T-helper 1 cell treated with Interleukin-12 subunit alpha and Interleukin-12 subunit beta and Interleukin-4 antibody, amounts not matched to agents 30 μg/mL and 1 μg/mL, for 36 hours (primary cell): ENCODE measurements at regions not wholly inside any gene's neighbourhood (a gene's known extent, or its start where the extent isn't known, plus 50 kb on each side); places are given as distances from the start of the nearest gene placed in this dataset.
"Not testable (repeated sequence)": the region's sequence is repeated elsewhere in the genome, so short reads cannot be mapped to it uniquely, and the experiment has no call there.

Experiments
- H3K27ac Mint-ChIP-seq: one replicate; pipeline ENCODE4 v1.8.0; 2021; ENCODE audit warnings: mild to moderate bottlenecking, mixed read lengths
- H3K27me3 Mint-ChIP-seq: one replicate; pipeline ENCODE4 v1.8.0; 2021; ENCODE audit warnings: low read depth, mixed read lengths
- H3K36me3 Mint-ChIP-seq: one replicate; pipeline ENCODE4 v1.8.0; 2021; ENCODE audit warnings: low read depth, mixed read lengths
- H3K4me1 Mint-ChIP-seq: one replicate; pipeline ENCODE4 v1.8.0; 2021; ENCODE audit warnings: low read depth, mixed read lengths
- H3K4me3 Mint-ChIP-seq: one replicate; pipeline ENCODE4 v1.8.0; 2021; ENCODE audit warnings: mild to moderate bottlenecking, moderate library complexity, mixed read lengths
- H3K9me3 Mint-ChIP-seq: one replicate; pipeline ENCODE4 v1.8.0; 2021; ENCODE audit warnings: mixed read lengths

DNA sequence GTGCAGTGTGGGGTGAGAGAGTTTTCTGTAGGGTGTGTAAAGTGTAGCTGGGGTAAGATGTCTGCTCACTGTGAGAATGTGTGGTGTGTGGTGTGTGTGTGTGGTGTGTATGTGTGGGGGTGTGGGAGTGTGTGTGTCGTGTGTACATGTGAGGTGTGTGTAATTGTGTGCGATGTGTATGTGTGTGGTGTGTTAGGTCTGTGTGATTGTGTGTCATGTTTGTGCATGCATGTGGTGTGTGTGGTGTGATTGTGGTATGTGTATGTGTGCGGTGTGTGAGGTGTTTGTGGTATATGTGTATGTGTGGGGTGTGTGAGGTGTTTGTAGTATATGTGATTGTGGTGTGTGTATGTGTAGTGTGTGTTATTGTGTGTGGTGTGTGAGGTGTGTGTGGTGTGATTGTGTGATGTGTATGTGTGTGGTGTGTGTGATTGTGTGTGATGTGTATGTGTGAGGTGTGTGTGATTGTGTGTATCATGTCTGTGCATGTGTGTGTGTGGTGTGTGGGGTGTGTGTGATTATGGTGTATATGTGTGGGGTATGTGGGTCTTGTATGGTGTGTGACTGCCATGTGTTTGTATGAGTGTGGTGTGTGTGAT, 241.7 kb upstream of the HDAC4 start:
- Mint-ChIP-seq H3K9me3 (peaks cover 3% of the 10 kb centered on the region), H3K27ac (no peak overlapping the region), H3K36me3 (no peaks in the 10 kb centered on the region), H3K4me3 (no peak overlapping the region), H3K27me3 (peaks cover 5% of the 10 kb centered on the region), H3K4me1 (no peaks in the 10 kb centered on the region)

DNA sequence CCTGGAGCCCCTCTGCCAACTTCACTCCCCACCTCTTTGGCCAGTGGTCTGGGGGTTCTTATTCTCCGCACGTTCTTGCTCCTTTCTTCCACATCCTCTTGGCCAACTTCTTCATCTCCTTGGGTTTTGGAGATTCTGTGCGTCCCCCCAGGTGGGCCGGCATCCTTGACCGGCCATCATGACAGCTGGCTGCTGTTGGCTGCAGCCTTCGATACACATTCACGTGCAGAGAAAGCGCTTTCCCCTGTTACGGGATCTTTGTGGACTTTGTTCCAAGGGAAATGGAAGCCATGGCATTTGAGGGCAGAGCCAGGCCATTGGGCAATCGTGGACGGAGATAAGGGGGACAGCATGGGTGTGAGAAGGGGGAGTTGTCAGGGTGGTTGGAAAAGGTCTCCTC, 241.1 kb upstream of the HDAC4 start:
- not testable (repeated sequence) for H3K4me3 Mint-ChIP-seq, H3K27ac Mint-ChIP-seq, H3K27me3 Mint-ChIP-seq, H3K36me3 Mint-ChIP-seq, H3K9me3 Mint-ChIP-seq, H3K4me1 Mint-ChIP-seq

DNA sequence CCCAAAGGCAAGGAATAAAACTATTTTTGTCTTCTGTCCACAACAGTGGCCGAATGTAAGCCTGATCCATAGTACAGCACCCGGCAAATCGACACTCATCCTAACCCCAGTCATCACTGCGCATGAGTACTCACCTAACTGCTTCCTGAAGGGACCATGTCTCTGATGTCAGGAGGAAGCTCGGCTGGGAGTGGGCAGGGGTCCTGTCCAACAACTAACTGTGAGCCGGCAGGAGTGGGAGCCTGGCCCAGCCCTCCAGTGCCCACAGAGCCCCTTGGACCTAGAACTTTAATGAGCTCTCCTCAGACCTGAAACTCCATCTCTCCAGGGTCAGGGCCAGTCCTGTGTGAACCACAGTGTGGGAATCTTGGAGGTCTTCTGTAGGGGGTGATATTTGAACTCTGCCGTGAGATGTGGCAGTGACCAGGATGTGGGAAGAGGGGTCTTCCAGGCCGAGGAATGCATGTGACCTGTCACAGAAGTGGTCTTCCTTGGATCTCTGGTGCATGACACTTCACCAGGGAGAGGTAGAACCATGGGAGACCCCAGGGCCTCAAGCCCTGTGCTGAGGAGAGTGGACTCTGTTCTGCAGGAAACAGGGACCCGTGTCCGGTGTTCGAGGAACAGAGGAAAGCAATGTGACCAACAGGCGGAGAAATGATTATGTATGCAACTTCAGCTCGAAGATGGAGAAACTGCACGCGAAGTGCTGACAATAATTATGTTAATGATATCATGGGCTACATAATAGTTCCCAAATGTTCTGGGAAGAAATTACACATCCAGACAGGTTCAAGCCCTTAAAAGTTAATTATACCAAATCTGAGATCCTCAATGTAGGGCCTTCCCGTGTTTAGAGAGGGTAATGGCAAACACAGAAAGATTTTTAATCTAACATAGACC, 240.1 kb upstream of the HDAC4 start:
- Mint-ChIP-seq H3K4me1 (no peaks in the 10 kb centered on the region), H3K4me3 (no peak overlapping the region), H3K9me3 (peaks cover 12% of the 10 kb centered on the region), H3K27ac (no peak overlapping the region), H3K27me3 (peaks cover 5% of the 10 kb centered on the region), H3K36me3 (no peaks in the 10 kb centered on the region)

DNA sequence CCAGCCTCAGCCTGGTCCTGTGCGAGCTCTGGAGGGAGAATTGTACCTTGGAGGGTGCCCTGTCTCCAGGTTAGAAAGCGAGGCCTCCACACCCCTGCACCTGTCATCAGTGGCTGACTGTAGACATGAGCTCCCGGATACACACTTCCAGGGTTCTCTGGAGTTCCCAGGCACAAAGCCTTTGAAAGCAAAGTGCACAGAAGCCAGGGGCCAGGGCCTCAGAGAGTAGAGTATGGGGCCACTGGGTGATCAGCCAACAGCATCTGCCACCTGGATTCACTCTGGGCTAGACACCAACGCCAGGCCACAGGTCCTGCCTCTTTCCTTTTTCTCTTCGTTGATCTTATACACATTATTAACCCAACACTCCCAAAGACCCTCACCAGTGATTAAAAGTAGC, 239.4 kb upstream of the HDAC4 start:
- Mint-ChIP-seq H3K4me3 (no peak overlapping the region), H3K9me3 (peaks cover 12% of the 10 kb centered on the region), H3K36me3 (no peaks in the 10 kb centered on the region), H3K27me3 (peaks cover 5% of the 10 kb centered on the region), H3K27ac (no peak overlapping the region), H3K4me1 (no peaks in the 10 kb centered on the region)

DNA sequence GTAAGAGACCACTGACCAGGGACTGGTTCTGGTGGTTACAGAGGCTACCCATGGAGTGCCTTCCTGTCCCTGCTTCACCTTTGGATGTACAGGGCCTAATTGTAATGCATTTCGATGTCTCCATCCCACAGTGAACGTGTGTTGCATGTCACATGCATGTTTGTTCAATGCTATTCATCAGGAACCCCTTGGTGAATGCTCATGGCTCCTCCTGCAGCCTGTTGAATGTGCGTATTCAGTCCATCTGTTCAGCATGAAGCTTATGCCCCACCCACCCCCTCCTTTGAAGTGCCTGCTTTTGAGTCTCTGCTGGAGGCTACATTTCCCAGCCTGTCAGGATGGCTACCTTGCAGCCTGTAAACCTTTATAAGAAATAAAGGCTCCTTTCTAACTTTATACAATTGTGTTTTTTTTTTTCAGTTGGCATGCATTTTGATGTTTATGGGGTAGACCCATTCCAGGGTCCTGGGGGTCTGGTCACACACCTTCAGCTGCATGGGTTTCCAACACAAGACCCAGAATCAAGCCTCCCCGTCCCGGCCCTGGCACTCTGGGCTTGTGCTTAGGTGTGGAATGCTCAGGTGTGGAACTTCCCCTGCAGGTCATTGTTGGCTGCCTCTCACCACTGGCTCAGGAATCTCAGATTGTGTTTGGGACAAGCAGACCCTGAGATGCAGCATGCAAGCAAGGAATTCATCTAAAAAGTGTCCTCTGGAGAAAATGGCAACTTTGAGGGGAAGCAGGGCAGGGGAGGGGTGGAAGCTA, 238.8 kb upstream of the HDAC4 start:
- Mint-ChIP-seq H3K27ac (no peak overlapping the region), H3K9me3 (peaks cover 12% of the 10 kb centered on the region), H3K27me3 (peaks cover 5% of the 10 kb centered on the region), H3K4me3 (no peak overlapping the region), H3K4me1 (no peaks in the 10 kb centered on the region), H3K36me3 (no peaks in the 10 kb centered on the region)

DNA sequence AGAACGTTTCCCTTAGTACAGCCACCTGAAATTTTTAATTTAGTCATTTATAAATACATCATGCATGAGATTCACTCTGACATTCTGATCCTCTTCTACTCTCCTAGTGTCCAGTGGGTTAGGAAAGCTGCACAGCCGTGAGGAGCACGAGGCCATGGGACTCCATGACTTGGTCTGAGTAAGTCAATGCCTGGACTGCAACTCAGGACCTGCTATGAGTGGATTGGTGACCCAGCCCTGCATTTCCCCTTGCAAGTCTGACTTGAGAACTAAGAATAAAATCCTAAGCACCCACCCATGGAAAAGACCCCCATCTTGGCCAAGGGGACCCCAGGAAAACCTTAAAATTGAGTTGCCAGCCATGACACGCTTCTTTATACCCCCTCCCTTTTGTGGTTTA, 237.6 kb upstream of the HDAC4 start:
- H3K27ac Mint-ChIP-seq: no peak overlapping the region
- no peaks in the 10 kb centered on the region for H3K36me3 Mint-ChIP-seq
- no peaks in the 10 kb centered on the region for H3K4me1 Mint-ChIP-seq
- no peak overlapping the region for H3K4me3 Mint-ChIP-seq
- peaks cover 5% of the 10 kb centered on the region for H3K27me3 Mint-ChIP-seq
- peaks cover 12% of the 10 kb centered on the region for H3K9me3 Mint-ChIP-seq

DNA sequence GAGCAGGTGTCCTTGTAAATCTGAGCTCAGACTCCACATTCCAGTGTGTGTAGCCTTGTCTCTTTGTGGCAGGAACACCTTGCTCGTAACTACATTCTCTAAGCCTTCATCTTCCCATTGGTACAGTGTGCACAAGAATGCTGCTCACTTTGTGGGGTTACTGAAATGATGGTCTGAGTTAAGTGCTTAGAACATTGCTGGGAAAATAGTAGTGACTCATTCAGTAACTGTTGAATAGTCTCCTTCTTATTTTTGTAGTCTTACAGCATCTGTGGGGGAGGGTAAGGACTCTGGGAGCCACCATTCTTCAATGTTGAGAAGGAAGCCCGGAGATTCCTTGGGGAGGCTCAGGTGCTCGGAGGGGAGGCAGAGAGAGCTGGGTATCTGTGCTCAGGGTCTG, 236.0 kb upstream of the HDAC4 start:
- H3K27me3 Mint-ChIP-seq: peaks cover 5% of the 10 kb centered on the region
- H3K27ac Mint-ChIP-seq: no peak overlapping the region
- no peaks in the 10 kb centered on the region for H3K4me1 Mint-ChIP-seq
- H3K9me3 Mint-ChIP-seq: peaks cover 12% of the 10 kb centered on the region
- H3K36me3 Mint-ChIP-seq: no peaks in the 10 kb centered on the region
- H3K4me3 Mint-ChIP-seq: no peak overlapping the region

DNA sequence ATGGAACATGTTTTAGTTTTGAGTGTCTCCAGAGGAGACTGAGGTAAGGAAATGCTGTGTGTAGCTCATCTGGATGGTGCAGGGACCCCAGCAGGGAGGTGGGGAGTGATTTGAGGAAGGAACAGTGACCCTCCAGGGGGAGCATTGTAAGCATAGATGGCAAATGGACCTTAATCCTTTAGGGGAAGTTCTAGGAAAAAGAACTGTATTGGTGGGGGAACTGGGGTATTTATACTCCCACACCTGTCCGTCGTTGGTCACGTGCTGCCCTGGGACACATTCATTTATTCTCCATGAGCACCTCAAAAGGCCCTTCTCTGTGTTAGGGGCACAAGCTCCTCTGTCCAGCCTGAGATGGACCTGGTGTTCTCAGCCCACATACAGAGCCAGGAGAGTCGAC, 233.9 kb upstream of the HDAC4 start:
- no peaks in the 10 kb centered on the region for H3K36me3 Mint-ChIP-seq

DNA sequence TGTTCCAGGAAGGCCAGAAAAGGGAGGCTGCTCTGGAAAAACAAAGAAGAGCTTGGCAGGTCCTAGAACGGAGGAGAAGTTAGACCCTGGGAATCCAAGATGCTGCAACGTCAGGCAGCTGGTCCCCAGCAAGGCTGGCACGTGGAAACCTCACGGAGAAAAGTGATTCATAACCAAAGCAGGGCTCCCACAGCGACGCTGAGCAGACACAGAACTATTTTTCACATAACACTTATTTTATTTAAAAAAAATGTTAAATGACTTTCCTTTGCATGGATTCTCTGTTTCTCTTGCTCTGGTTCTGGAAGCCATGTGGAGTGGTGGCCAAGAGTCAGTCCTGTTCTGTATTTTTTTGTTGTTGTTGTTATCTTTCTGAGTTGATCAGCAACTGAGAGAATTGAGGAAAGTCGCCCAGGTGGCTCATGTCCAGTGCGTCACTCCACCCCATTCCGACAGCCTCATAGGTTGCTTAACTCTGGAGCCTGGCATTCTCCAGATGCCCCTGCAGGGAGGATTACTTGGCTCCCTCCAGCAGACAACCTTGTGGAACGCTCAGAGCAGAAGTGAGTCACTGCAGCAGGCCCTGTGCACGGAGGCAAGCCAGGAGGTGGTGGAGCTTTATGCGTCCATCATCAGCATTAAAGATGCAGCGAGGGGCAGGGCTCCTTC, 229.9 kb upstream of the HDAC4 start:
- Mint-ChIP-seq H3K27ac (no peak overlapping the region), H3K9me3 (no peaks in the 10 kb centered on the region), H3K36me3 (no peaks in the 10 kb centered on the region), H3K4me3 (no peak overlapping the region), H3K4me1 (peaks cover 8% of the 10 kb centered on the region), H3K27me3 (no peaks in the 10 kb centered on the region)

More for the DNA sequence above, 233.9 kb upstream of the HDAC4 start:
- H3K9me3 Mint-ChIP-seq: peaks cover 12% of the 10 kb centered on the region
- H3K4me1 Mint-ChIP-seq: peaks cover 2% of the 10 kb centered on the region
- peaks cover 5% of the 10 kb centered on the region for H3K27me3 Mint-ChIP-seq
- H3K4me3 Mint-ChIP-seq: no peak overlapping the region
- no peak overlapping the region for H3K27ac Mint-ChIP-seq

DNA sequence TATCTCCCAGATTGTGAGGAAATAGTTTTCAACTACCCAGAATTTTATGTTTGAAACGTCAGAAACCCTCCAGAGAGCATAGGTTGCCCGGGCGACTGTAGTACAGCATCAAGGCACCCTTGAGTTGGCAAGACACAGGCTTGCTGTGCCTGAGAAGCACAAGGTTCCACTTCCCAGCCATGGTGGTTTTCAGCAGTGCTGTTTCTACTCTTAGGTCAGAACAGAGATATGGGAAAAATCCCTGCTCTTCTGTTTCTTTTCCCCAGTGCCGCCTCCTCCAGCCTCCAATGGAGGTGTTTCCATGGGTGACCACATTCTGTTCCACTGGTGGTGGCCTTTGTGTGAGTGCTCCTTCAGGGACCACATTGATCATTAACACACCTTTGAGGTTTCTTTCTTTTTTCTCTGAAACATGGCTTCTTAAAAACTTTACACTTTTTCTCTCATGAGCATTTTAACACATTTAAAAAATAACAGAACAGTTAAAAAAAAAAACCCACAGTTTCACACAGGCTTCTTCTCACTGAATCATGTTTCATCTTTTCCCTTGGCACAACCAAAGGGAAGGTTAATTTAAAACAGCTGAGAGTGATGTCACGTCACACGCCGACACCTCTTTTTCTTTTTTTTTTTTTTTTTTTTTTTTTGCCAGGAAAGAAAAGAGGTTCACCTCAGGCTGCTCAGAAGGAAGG, 229.3 kb upstream of the HDAC4 start:
- Mint-ChIP-seq H3K9me3 (no peaks in the 10 kb centered on the region), H3K4me3 (no peak overlapping the region), H3K27ac (no peak overlapping the region)

DNA sequence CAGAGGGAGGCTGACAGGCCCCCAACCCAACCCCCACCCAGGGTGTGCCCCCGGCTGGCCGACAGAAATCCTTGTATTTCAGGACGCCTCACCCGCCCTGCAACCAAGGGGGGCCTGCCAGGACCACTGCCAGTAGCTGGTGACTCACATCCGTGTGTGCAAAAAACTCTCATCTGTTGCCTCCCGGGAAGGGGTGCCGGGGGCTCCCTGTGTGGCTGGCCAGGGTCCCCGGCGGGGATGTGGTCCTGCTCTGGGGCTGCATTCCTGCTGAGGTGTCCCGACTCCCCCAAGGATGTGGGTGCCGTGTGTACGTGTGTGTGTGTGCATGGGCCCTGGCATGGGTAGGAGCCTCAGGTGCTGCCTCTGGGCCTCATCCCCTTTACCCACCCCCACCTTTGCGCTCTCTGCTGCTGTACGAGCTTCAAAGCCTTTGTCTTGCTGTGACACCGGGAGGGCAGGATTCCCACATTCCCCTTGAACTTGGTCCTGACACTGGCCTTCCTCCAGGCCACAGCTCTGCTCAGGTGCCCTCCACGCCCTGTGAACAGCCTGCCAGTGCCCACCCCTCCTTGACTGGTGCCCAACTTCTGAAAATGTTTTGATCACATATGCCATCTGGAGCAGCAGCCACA, 226.3 kb upstream of the HDAC4 start:
- no peak overlapping the region for H3K27ac Mint-ChIP-seq
- H3K9me3 Mint-ChIP-seq: no peaks in the 10 kb centered on the region

More for the DNA sequence above, 229.3 kb upstream of the HDAC4 start:
- Mint-ChIP-seq H3K36me3 (no peaks in the 10 kb centered on the region), H3K27me3 (no peaks in the 10 kb centered on the region), H3K4me1 (peaks cover 11% of the 10 kb centered on the region)

DNA sequence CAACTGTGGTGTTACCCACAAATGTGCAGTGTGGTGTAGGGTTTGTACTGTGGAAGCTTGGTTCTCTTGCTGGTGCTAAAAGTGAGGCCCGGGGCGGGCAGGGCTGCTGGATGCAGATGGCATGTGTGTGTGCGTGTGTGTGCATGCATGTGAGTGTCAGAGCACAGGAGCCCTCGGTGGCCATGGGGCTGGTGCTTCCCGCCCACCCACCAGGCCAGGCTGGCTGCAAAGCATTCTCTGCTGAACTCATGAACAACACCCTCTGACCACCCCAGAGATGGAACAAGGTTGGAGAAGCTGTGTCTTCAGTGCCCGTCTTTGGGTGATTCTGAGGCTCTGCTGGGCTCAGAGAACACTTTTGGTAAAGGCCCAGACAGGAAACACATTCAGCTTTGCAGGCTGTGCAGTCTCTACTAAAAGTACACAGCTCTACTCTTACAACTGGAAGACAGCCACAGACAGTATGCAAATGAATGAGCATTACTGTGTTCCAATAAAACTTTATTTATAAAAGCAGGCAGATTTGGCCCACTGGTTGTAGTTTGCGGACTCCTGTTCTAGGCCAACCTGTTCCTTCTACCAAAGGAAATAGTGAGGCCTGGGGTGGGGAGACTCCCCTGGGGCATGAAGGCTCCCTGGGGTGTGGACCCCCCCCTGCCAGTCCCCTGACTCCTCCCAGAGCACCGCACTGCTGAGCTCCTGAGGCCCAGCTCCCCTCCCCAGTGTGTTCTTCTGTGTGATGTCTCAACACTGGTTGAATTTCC, 225.3 kb upstream of the HDAC4 start:
- H3K27me3 Mint-ChIP-seq: no peaks in the 10 kb centered on the region
- no peak overlapping the region for H3K4me3 Mint-ChIP-seq
- H3K9me3 Mint-ChIP-seq: no peaks in the 10 kb centered on the region
- H3K36me3 Mint-ChIP-seq: no peaks in the 10 kb centered on the region
- H3K4me1 Mint-ChIP-seq: peaks cover 27% of the 10 kb centered on the region
- peak overlapping the region; percentile 18 for H3K27ac Mint-ChIP-seq

More for the DNA sequence above, 226.3 kb upstream of the HDAC4 start:
- Mint-ChIP-seq H3K4me3 (no peak overlapping the region), H3K36me3 (no peaks in the 10 kb centered on the region), H3K4me1 (peaks cover 27% of the 10 kb centered on the region), H3K27me3 (no peaks in the 10 kb centered on the region)
